ENCODE measurements at regions not wholly inside any gene's neighbourhood (a gene's known extent, or its start where the extent isn't known, plus 50 kb on each side); places are given as distances from the start of the nearest gene placed in this dataset. TPM values are rescaled to one million over a fixed set of nuclear protein-coding genes. Genes with fewer than 3 reads are reported as not detected.

GRCh38 chr10:16386855-16387254, 50.0 kb upstream of the PTER start:
- Mint-ChIP-seq H3K36me3 (no peaks in the 10 kb centered on the region), H3K27ac (no peak overlapping the region)
- no peak overlapping the region for H3K27ac ChIP-seq (ENCODE audit: low read depth in 1 of 2, low read length in 2 of 2)

More at GRCh38 chr10:16386855-16387254, 50.0 kb upstream of the PTER start:
- Histone ChIP-seq H3K9me3 (replicated peaks in 1 of 2; ENCODE audit: control insufficient read depth in 1 of 2, insufficient read depth in 1 of 2, low read length in 2 of 2) (no peaks in the 10 kb centered on the region), H3K36me3 (replicated peaks in 1 of 2; ENCODE audit: control insufficient read depth in 1 of 2, insufficient read depth in 2 of 2, low read length in 2 of 2) (no peaks in the 10 kb centered on the region), H3K4me3 (replicated peaks in 1 of 3; ENCODE audit: low read depth in 2 of 3, low read length in 3 of 3) (no peak overlapping the region), H2AFZ (ENCODE audit: insufficient read depth, low read depth, low read length, poor library complexity, severe bottlenecking) (no peak overlapping the region), H3K9ac (ENCODE audit: insufficient read depth, low read length, poor library complexity, severe bottlenecking) (no peak overlapping the region), H3K4me2 (replicated peaks; ENCODE audit: extremely low read depth, low read length, poor library complexity, severe bottlenecking) (no peak overlapping the region), H3K4me1 (ENCODE audit: control insufficient read depth in 1 of 2, insufficient read depth in 2 of 2, low read length in 2 of 2) (no peaks in the 10 kb centered on the region), H3K79me2 (ENCODE audit: insufficient read depth, low read length) (no peaks in the 10 kb centered on the region), H4K20me1 (ENCODE audit: insufficient read depth, low read length) (no peaks in the 10 kb centered on the region), H3K27me3 (ENCODE audit: control insufficient read depth in 2 of 2, insufficient read depth in 2 of 2, low read length in 2 of 2) (no peaks in the 10 kb centered on the region)
- Mint-ChIP-seq H3K4me3 (no peak overlapping the region), H3K27me3 (ENCODE audit: low read depth in 3 of 3) (peaks cover 2 to 3% (median 3%) of the 10 kb centered on the region in 3 donors), H3K4me1 (no peaks in the 10 kb centered on the region), H3K9me3 (peaks cover 0 to 8% (median under 1%) of the 10 kb centered on the region in 7 donors)
- WGBS (ENCODE audit: insufficient coverage), result 83% methylated on average over 3 of the region's 9 CpGs
- no peak for DNase-seq
- no peak for TF ChIP-seq CTCF (IDR thresholded peaks at IDR 0.05)
- intact Hi-C loops (cut with micrococcal nuclease), result no loop called here

Small RNA genes lying in the stretch of these regions (small RNA-seq; reads per million reads assigned to genes)
- gene RF00322 (ENCODE audit: insufficient read length, low read depth) (not detected), gene RNU6-1075P (ENCODE audit: insufficient read length, low read depth) (not detected)

Measured in CD14-positive monocyte (primary cell).